Caco-2 (cell line): ENCODE measurements at regions not wholly inside any gene's neighbourhood (a gene's known extent, or its start where the extent isn't known, plus 50 kb on each side); places are given as distances from the start of the nearest gene placed in this dataset.
"Not testable (repeated sequence)": the region's sequence is repeated elsewhere in the genome, so short reads cannot be mapped to it uniquely, and the experiment has no call there.

Experiments
- BruUV-seq: library from RNA; stranded (reverse); fragments of 400-500 nt; replicated peaks from 2 replicates; lab custom pipeline; 2021; lab: Mats Ljungman, UMichigan
- CTCF ChIA-PET: fragments of 300-600 bp; sonication (Branson Sonifier 250); formaldehyde crosslinking; loops from one replicate; lab custom pipeline; 2022; ENCODE audit warnings: antibody characterized with exemption; lab: Charles Lee
- POLR2A ChIA-PET: fragments of 300-600 bp; sonication (Branson Sonifier 250); formaldehyde crosslinking; loops from one replicate; lab custom pipeline; 2022; ENCODE audit warnings: antibody characterized with exemption; lab: Charles Lee
- DNase-seq, 2 experiments: peaks; one replicate each; pipeline versions ENCODE4 v3.0.0 to v3.0.0-alpha.2; 2020 to 2022
- H3K27me3 ChIP-seq: replicated peaks from 2 replicates; pipeline ENCODE4 v1.6.0; 2011; ENCODE audit warnings: low read length; ENCODE audit not compliant: control insufficient read depth, insufficient read depth
- H3K36me3 ChIP-seq: 2 replicates; pipeline ENCODE4 v1.5.1; 2011; ENCODE audit warnings: low read length; ENCODE audit not compliant: control insufficient read depth, insufficient read depth
- H3K4me1 ChIP-seq: fragments of 250-450 bp; sonication (Bioruptor Pico); 2 replicates; pipeline ENCODE4 v1.5.1; 2020; ENCODE audit warnings: mild to moderate bottlenecking
- H3K4me3 ChIP-seq: 2 replicates; pipeline ENCODE4 v1.5.1; 2011; ENCODE audit warnings: low read depth, mild to moderate bottlenecking, control low read depth, low read length
- H3K9me3 ChIP-seq: fragments of 250-450 bp; sonication (Bioruptor Pico); 2 replicates; pipeline ENCODE4 v1.5.1; 2020; ENCODE audit warnings: mild to moderate bottlenecking, moderate library complexity
- H3K27ac Mint-ChIP-seq: one replicate; pipeline ENCODE4 v1.8.0; 2022; ENCODE audit warnings: mixed read lengths; ENCODE audit not compliant: unreplicated experiment
- H3K27me3 Mint-ChIP-seq: one replicate; pipeline ENCODE4 v1.8.0; 2022; ENCODE audit warnings: mixed read lengths; ENCODE audit not compliant: insufficient read depth, unreplicated experiment
- H3K36me3 Mint-ChIP-seq: one replicate; pipeline ENCODE4 v1.8.0; 2022; ENCODE audit warnings: mild to moderate bottlenecking, mixed read lengths; ENCODE audit not compliant: insufficient read depth, unreplicated experiment
- H3K4me1 Mint-ChIP-seq: one replicate; pipeline ENCODE4 v1.8.0; 2022; ENCODE audit warnings: low read depth, mixed read lengths; ENCODE audit not compliant: unreplicated experiment
- H3K4me3 Mint-ChIP-seq: one replicate; pipeline ENCODE4 v1.8.0; 2022; ENCODE audit warnings: mild to moderate bottlenecking, moderate library complexity, mixed read lengths; ENCODE audit not compliant: unreplicated experiment
- H3K9me3 Mint-ChIP-seq: one replicate; pipeline ENCODE4 v1.8.0; 2022; ENCODE audit warnings: mixed read lengths; ENCODE audit not compliant: unreplicated experiment
- intact Hi-C: fragments of 100-400 bp; cut with micrococcal nuclease; formaldehyde crosslinking; loops from one replicate; pipeline ENCODE4 v1.10.0; 2022; ENCODE audit not compliant: unreplicated experiment
- TF ChIP-seq, protein P1 (sequence below), 2 experiments: fragments of 200-600 bp in 1 of 2; IDR thresholded peaks; 1 replicate in 1 of 2; 2 replicates in 1 of 2; pipeline versions ENCODE4 v1.5.1 to v1.8.0; 2011 to 2022; ENCODE audit warnings: antibody characterized with exemption in 1 of 2, control low read depth in 1 of 2, inconsistent platforms in 1 of 2, low read depth in 1 of 2, low read length in 1 of 2, mild to moderate bottlenecking in 1 of 2, moderate library complexity in 1 of 2; ENCODE audit not compliant: insufficient read depth in 1 of 2, severe bottlenecking in 1 of 2, unreplicated experiment in 1 of 2

DNA sequence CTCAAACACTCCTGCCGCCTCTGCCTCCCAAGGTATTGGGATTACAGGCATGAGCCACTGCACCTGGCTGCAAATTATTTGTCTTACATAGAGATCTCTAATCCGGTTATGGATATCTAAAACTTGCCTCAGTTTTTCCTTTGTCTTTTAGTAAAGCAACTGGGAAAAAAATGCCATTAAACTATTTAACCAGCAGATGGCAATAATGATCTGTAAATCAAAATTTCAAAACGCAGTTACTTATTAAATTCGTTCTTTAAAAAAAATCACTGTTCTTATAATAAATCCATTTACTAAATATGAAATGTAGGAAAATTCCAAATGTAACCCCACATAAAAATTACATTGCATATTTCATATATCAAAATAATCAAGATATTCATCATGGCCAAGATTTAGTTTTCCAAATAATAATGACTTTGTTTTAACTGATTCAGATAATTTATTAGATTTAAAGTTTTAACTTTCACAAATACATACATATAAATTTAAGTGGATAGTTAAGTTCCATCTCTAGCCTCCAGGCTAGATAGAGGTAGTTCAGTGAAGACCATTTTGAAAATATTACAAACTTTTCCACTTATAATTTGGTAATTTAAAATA lies 125.8 kb downstream of the KBTBD2 start:
- H3K4me3 Mint-ChIP-seq, H3K36me3 Mint-ChIP-seq, H3K36me3 ChIP-seq, H3K4me1 Mint-ChIP-seq, H3K9me3 ChIP-seq, H3K27me3 ChIP-seq, H3K27me3 Mint-ChIP-seq, CTCF ChIA-PET, H3K27ac Mint-ChIP-seq, BruUV-seq, H3K4me3 ChIP-seq, DNase-seq, H3K4me1 ChIP-seq, POLR2A ChIA-PET: not testable (repeated sequence)
- TF ChIP-seq, protein P1, sequence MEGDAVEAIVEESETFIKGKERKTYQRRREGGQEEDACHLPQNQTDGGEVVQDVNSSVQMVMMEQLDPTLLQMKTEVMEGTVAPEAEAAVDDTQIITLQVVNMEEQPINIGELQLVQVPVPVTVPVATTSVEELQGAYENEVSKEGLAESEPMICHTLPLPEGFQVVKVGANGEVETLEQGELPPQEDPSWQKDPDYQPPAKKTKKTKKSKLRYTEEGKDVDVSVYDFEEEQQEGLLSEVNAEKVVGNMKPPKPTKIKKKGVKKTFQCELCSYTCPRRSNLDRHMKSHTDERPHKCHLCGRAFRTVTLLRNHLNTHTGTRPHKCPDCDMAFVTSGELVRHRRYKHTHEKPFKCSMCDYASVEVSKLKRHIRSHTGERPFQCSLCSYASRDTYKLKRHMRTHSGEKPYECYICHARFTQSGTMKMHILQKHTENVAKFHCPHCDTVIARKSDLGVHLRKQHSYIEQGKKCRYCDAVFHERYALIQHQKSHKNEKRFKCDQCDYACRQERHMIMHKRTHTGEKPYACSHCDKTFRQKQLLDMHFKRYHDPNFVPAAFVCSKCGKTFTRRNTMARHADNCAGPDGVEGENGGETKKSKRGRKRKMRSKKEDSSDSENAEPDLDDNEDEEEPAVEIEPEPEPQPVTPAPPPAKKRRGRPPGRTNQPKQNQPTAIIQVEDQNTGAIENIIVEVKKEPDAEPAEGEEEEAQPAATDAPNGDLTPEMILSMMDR (IDR thresholded peaks at IDR 0.05; ENCODE audit: insufficient read depth in 1 of 2, low read depth in 1 of 2, low read length in 1 of 2, severe bottlenecking in 1 of 2, unreplicated experiment in 1 of 2): peak; percentile 18 to 51
- intact Hi-C loops: loop anchor here (1.0 to 2.0 kb wide), 3 partner anchors 177 to 342 kb away; no protein-coding TSS in a partner anchor
- peaks cover 24% of the 10 kb centered on the region for H3K9me3 Mint-ChIP-seq

DNA sequence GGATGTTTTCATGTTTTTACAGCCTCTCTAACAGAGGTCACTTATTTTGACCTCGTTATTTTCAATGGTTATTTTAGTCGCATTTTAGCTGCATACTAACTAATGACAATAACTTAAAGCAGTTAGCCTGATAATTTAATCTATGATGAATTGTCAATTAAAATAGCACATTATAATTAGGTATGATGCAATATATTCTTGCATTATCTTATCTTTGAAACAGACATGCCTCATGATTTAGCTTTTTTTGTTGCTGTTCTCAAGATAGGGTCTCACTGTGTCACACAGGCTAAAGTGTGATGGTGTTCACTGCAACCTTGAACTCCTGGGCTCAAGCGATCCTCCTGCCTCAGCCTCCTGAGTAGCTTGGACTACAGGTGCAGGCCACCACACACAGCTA lies 126.4 kb downstream of the KBTBD2 start:
- TF ChIP-seq, protein P1 (IDR thresholded peaks at IDR 0.05; ENCODE audit: insufficient read depth in 1 of 2, low read depth in 1 of 2, low read length in 1 of 2, severe bottlenecking in 1 of 2, unreplicated experiment in 1 of 2): no peak
- ChIA-PET POLR2A (no interaction called here), CTCF (no interaction called here)
- H3K36me3 Mint-ChIP-seq: peaks cover 6% of the 10 kb centered on the region
- peaks cover 6% of the 10 kb centered on the region for H3K27me3 Mint-ChIP-seq
- no peak overlapping the region for H3K27ac Mint-ChIP-seq
- no peaks in the 10 kb centered on the region for H3K4me1 Mint-ChIP-seq
- no peak for DNase-seq
- Histone ChIP-seq H3K4me3 (no peak overlapping the region), H3K9me3 (no peaks in the 10 kb centered on the region), H3K4me1 (no peaks in the 10 kb centered on the region), H3K36me3 (no peaks in the 10 kb centered on the region), H3K27me3 (no peaks in the 10 kb centered on the region)
- H3K9me3 Mint-ChIP-seq: peaks cover 24% of the 10 kb centered on the region
- H3K4me3 Mint-ChIP-seq: no peak overlapping the region
- intact Hi-C loops: loop anchor here (1.0 to 2.0 kb wide), 3 partner anchors 178 to 342 kb away; no protein-coding TSS in a partner anchor
- BruUV-seq: no TSS peak

GRCh38 chr7:32762925-32763293 lies 128.7 kb downstream of the KBTBD2 start:
- Histone ChIP-seq H3K4me3 (no peak overlapping the region), H3K4me1 (no peaks in the 10 kb centered on the region), H3K27me3 (no peaks in the 10 kb centered on the region), H3K36me3 (no peaks in the 10 kb centered on the region), H3K9me3 (no peaks in the 10 kb centered on the region)
- no peak overlapping the region for H3K4me3 Mint-ChIP-seq
- ChIA-PET CTCF (no interaction called here), POLR2A (no interaction called here)
- intact Hi-C loops: no loop called here
- TF ChIP-seq, protein P1 (IDR thresholded peaks at IDR 0.05; ENCODE audit: insufficient read depth in 1 of 2, low read depth in 1 of 2, low read length in 1 of 2, severe bottlenecking in 1 of 2, unreplicated experiment in 1 of 2): no peak
- peaks cover 6% of the 10 kb centered on the region for H3K27me3 Mint-ChIP-seq
- H3K4me1 Mint-ChIP-seq: no peaks in the 10 kb centered on the region
- no peak for DNase-seq
- H3K27ac Mint-ChIP-seq: no peak overlapping the region
- BruUV-seq: no TSS peak
- H3K9me3 Mint-ChIP-seq: peaks cover 8% of the 10 kb centered on the region
- H3K36me3 Mint-ChIP-seq: peaks cover 6% of the 10 kb centered on the region

GRCh38 chr7:32762206-32762924 lies 129.2 kb downstream of the KBTBD2 start:
- H3K27me3 ChIP-seq, intact Hi-C loops, H3K27ac Mint-ChIP-seq: not testable (repeated sequence)

More at GRCh38 chr7:32762206-32762924, 129.2 kb downstream of the KBTBD2 start:
- H3K9me3 Mint-ChIP-seq, POLR2A ChIA-PET, H3K36me3 Mint-ChIP-seq, DNase-seq, BruUV-seq, H3K9me3 ChIP-seq, H3K27me3 Mint-ChIP-seq, H3K36me3 ChIP-seq, H3K4me3 Mint-ChIP-seq, H3K4me1 ChIP-seq, H3K4me3 ChIP-seq, CTCF ChIA-PET, H3K4me1 Mint-ChIP-seq: not testable (repeated sequence)
